Keratinocyte (primary cell): ENCODE measurements at regions not wholly inside any gene's neighbourhood (a gene's known extent, or its start where the extent isn't known, plus 50 kb on each side); places are given as distances from the start of the nearest gene placed in this dataset.

Experiments
- DNase-seq: peaks from one replicate; pipeline ENCODE4 v3.0.0-alpha.2; 2011; ENCODE audit warnings: low read depth, missing footprints, low spot score
- FAIRE-seq: peaks from 2 replicates; lab custom pipeline; 2011; peaks lifted over from hg19 to GRCh38; lab: Jason Lieb, UNC
- H2AFZ ChIP-seq: 2 replicates; pipeline ENCODE4 v1.6.0; 2012; ENCODE audit warnings: low read length, control low read depth, inconsistent platforms; ENCODE audit not compliant: control insufficient read depth
- H3K27ac ChIP-seq: 2 replicates; pipeline ENCODE4 v1.5.1; 2011; ENCODE audit warnings: low read length; ENCODE audit not compliant: control insufficient read depth, insufficient read depth
- H3K27me3 ChIP-seq: 3 replicates; pipeline ENCODE4 v1.6.0; 2011; ENCODE audit warnings: low read length; ENCODE audit not compliant: control insufficient read depth, insufficient read depth; ENCODE audit errors: extremely low read depth
- H3K36me3 ChIP-seq, 2 experiments: 2 replicates in 1 of 2; 3 replicates in 1 of 2; pipeline ENCODE4 v1.5.1; 2011; ENCODE audit warnings: low read length in 2 of 2, mild to moderate bottlenecking in 1 of 2; ENCODE audit not compliant: control insufficient read depth in 2 of 2, insufficient read depth in 2 of 2; ENCODE audit errors: extremely low read depth in 1 of 2
- H3K4me1 ChIP-seq: 3 replicates; pipeline ENCODE4 v1.5.1; 2011; ENCODE audit warnings: low read length; ENCODE audit not compliant: control insufficient read depth, insufficient read depth; ENCODE audit errors: extremely low read depth
- H3K4me2 ChIP-seq: 3 replicates; pipeline ENCODE4 v1.6.0; 2011; ENCODE audit warnings: low read depth, low read length; ENCODE audit not compliant: control insufficient read depth, insufficient read depth; ENCODE audit errors: extremely low read depth
- H3K4me3 ChIP-seq, 3 experiments: fragments of 200-600 bp in 1 of 3; sonication (generic) in 1 of 3; 2 replicates in 2 of 3; 3 replicates in 1 of 3; pipeline ENCODE4 v1.5.1; 2011 to 2016; ENCODE audit warnings: low read length in 3 of 3, mild to moderate bottlenecking in 3 of 3, control low read depth in 2 of 3, inconsistent platforms in 1 of 3, low read depth in 1 of 3, mixed read lengths in 1 of 3, mixed run types in 1 of 3, moderate library complexity in 1 of 3; ENCODE audit not compliant: control insufficient read depth in 2 of 3, insufficient read depth in 2 of 3; ENCODE audit errors: extremely low read depth in 1 of 3
- H3K79me2 ChIP-seq: 2 replicates; pipeline ENCODE4 v1.6.0; 2012; ENCODE audit warnings: low read length; ENCODE audit not compliant: control insufficient read depth, insufficient read depth
- H3K9ac ChIP-seq: 3 replicates; pipeline ENCODE4 v1.6.0; 2011; ENCODE audit warnings: low read length; ENCODE audit not compliant: control insufficient read depth, insufficient read depth; ENCODE audit errors: extremely low read depth
- H3K9me1 ChIP-seq: 3 replicates; pipeline ENCODE4 v1.6.0; 2011; ENCODE audit warnings: low read length; ENCODE audit not compliant: control insufficient read depth, insufficient read depth; ENCODE audit errors: extremely low read depth
- H3K9me3 ChIP-seq: 2 replicates; pipeline ENCODE4 v1.5.1; 2012; ENCODE audit warnings: low read depth, low read length; ENCODE audit not compliant: control insufficient read depth
- H4K20me1 ChIP-seq: 3 replicates; pipeline ENCODE4 v1.6.0; 2011; ENCODE audit warnings: low read length; ENCODE audit not compliant: control insufficient read depth, insufficient read depth; ENCODE audit errors: extremely low read depth
- CTCF ChIP-seq, 3 experiments: IDR thresholded peaks in 1 of 3; conservative IDR thresholded peaks in 1 of 3; optimal IDR thresholded peaks in 1 of 3; 2 replicates in 2 of 3; 3 replicates in 1 of 3; pipeline versions ENCODE3 to v1.5.1; 2011; ENCODE audit warnings: low read length in 3 of 3, mild to moderate bottlenecking in 3 of 3, moderate library complexity in 2 of 3, control low read depth in 1 of 3, inconsistent platforms in 1 of 3; ENCODE audit not compliant: insufficient read depth in 2 of 3; ENCODE audit errors: extremely low read depth in 1 of 3
- EZH2 ChIP-seq: IDR thresholded peaks from one replicate; pipeline ENCODE4 v1.6.1; 2012; ENCODE audit warnings: inconsistent platforms, mild to moderate bottlenecking, low read length, moderate library complexity
- dilution Hi-C: fragments of 300-500 bp; cut with MboI; formaldehyde crosslinking; loops from one replicate; pipeline ENCODE4 v1.7.0; 2020; ENCODE audit warnings: low sequenced_read_pairs; ENCODE audit not compliant: extremely low pct_ligation_motif_present

- no peaks in the 10 kb centered on the region for H3K9me3 ChIP-seq
- dilution Hi-C loops: no loop called here
- FAIRE-seq (no peak), DNase-seq (no peak)
- no peak overlapping the region for H3K9ac ChIP-seq
- no peaks in the 10 kb centered on the region for H4K20me1 ChIP-seq
- TF ChIP-seq EZH2 (no peak), CTCF (optimal IDR thresholded peaks at IDR 0.05 in 1 of 3, IDR thresholded peaks at IDR 0.05 in 1 of 3, conservative IDR thresholded peaks at IDR 0.05 in 1 of 3; ENCODE audit: extremely low read depth in 1 of 3, insufficient read depth in 2 of 3, low read length in 3 of 3) (no peak)
- H3K4me1 ChIP-seq: no peaks in the 10 kb centered on the region
- H3K4me2 ChIP-seq: no peak overlapping the region
- no peaks in the 10 kb centered on the region for H3K9me1 ChIP-seq
- no peaks in the 10 kb centered on the region for H3K27me3 ChIP-seq
- H2AFZ ChIP-seq: no peak overlapping the region
- H3K4me3 ChIP-seq: no peak overlapping the region
- H3K79me2 ChIP-seq: no peaks in the 10 kb centered on the region
- H3K27ac ChIP-seq: no peak overlapping the region
- no peaks in the 10 kb centered on the region for H3K36me3 ChIP-seq
Observed at GRCh38 chr2:38487852-38488251, 110.8 kb upstream of the ATL2 start.

- Histone ChIP-seq H2AFZ (no peak overlapping the region), H3K27me3 (no peaks in the 10 kb centered on the region), H3K36me3 (no peaks in the 10 kb centered on the region), H3K4me2 (no peak overlapping the region), H3K4me1 (no peaks in the 10 kb centered on the region), H3K9ac (no peak overlapping the region), H3K9me3 (no peaks in the 10 kb centered on the region), H3K79me2 (no peaks in the 10 kb centered on the region), H3K9me1 (no peaks in the 10 kb centered on the region), H3K4me3 (no peak overlapping the region), H3K27ac (no peak overlapping the region), H4K20me1 (no peaks in the 10 kb centered on the region)
- FAIRE-seq (no peak), DNase-seq (no peak)
- dilution Hi-C loops: no loop called here
- no peak for TF ChIP-seq CTCF (optimal IDR thresholded peaks at IDR 0.05 in 1 of 3, IDR thresholded peaks at IDR 0.05 in 1 of 3, conservative IDR thresholded peaks at IDR 0.05 in 1 of 3; ENCODE audit: extremely low read depth in 1 of 3, insufficient read depth in 2 of 3, low read length in 3 of 3)
- no peak for TF ChIP-seq EZH2
Observed at GRCh38 chr2:38486213-38487026, 109.3 kb upstream of the ATL2 start.
